ENCODE measurements at regions not wholly inside any gene's neighbourhood (a gene's known extent, or its start where the extent isn't known, plus 50 kb on each side); places are given as distances from the start of the nearest gene placed in this dataset.

DNA sequence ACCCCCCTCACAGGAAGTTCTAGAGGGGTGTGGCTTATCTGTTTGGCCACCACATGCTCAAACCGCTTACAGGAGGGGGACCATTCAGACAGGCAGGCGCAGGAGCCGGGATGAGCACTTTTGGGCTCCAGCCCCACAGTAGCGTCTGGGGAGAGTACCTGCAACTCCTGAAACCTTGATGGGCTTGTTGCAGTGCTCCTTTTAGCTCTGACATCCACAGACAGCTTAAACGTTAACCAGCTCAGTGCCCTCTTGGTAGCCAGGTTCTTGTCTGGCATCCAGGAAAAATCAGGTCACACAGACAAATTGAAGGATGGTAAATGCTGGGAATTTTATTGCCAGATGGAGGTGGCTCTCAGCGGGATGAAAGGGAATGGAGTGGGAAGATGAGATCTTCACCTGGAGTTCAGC lies 326.3 kb downstream of the ETS1 start:
- no peak for TF ChIP-seq CTCF (IDR thresholded peaks at IDR 0.05; ENCODE audit: low read depth, low read length, poor library complexity, severe bottlenecking)
- TF ChIP-seq EZH2phosphoT487 (IDR thresholded peaks at IDR 0.05; ENCODE audit: borderline replicate concordance, low read length): no peak

Data from DOHH2 (cell line).